WTC11 (cell line): ENCODE measurements at regions not wholly inside any gene's neighbourhood (a gene's known extent, or its start where the extent isn't known, plus 50 kb on each side); places are given as distances from the start of the nearest gene placed in this dataset.

ENCODE experiments used
- ATAC-seq: fragments of 200-7000 bp; cut with Tn5 transposase; 2 replicates; pipeline ENCODE4 v1.10.0; 2021; ENCODE audit warnings: mild to moderate bottlenecking, moderate library complexity
- CTCF ChIA-PET: fragments of 300-600 bp; sonication (Branson Sonifier 250); formaldehyde crosslinking; loops from one replicate; lab custom pipeline; 2021; ENCODE audit warnings: antibody characterized with exemption; lab: Charles Lee
- POLR2A ChIA-PET: fragments of 350-600 bp; sonication (Branson Sonifier 250); formaldehyde crosslinking; loops from one replicate; lab custom pipeline; 2021; ENCODE audit warnings: antibody characterized with exemption; lab: Charles Lee
- DNase-seq: peaks from one replicate; pipeline ENCODE4 v3.0.0; 2021; ENCODE audit warnings: low spot score
- H3K27ac Mint-ChIP-seq: 2 replicates; pipeline ENCODE4 v1.8.0; 2021; ENCODE audit warnings: mixed read lengths
- H3K27me3 Mint-ChIP-seq: 2 replicates; pipeline ENCODE4 v1.8.0; 2021; ENCODE audit warnings: low read depth, mild to moderate bottlenecking, moderate library complexity, mixed read lengths
- H3K36me3 Mint-ChIP-seq: 2 replicates; pipeline ENCODE4 v1.8.0; 2021; ENCODE audit warnings: mixed read lengths
- H3K4me1 Mint-ChIP-seq: 2 replicates; pipeline ENCODE4 v1.8.0; 2022; ENCODE audit warnings: mixed read lengths
- H3K4me3 Mint-ChIP-seq: 2 replicates; pipeline ENCODE4 v1.8.0; 2021; ENCODE audit warnings: mild to moderate bottlenecking, moderate library complexity, mixed read lengths
- H3K9me3 Mint-ChIP-seq: 2 replicates; pipeline ENCODE4 v1.8.0; 2021; ENCODE audit warnings: mixed read lengths
- GTF2I ChIP-seq: fragments of 250-450 bp; sonication (Bioruptor Pico); conservative IDR thresholded peaks from 2 replicates; pipeline ENCODE4 v1.4.0; 2021; ENCODE audit warnings: mild to moderate bottlenecking
- MYBL2 ChIP-seq: sonication (generic); formaldehyde crosslinking; IDR thresholded peaks from 2 replicates; pipeline ENCODE4 v1.8.1; 2023; ENCODE audit warnings: mild to moderate bottlenecking, moderate library complexity, missing genetic modification reagents
- NR3C1 ChIP-seq: sonication (generic); formaldehyde crosslinking; conservative IDR thresholded peaks from 2 replicates; pipeline ENCODE4 v1.8.1; 2023; ENCODE audit warnings: low read depth, mild to moderate bottlenecking, missing genetic modification reagents
- PRRX2 ChIP-seq: fragments of 250-450 bp; sonication (Bioruptor Pico); IDR thresholded peaks from 2 replicates; pipeline ENCODE4 v1.8.0; 2021; ENCODE audit warnings: mild to moderate bottlenecking
- RELA ChIP-seq: sonication (generic); formaldehyde crosslinking; IDR thresholded peaks from 2 replicates; pipeline ENCODE4 v1.8.1; 2022; ENCODE audit warnings: missing genetic modification reagents, mild to moderate bottlenecking, borderline replicate concordance
- TP53 ChIP-seq: sonication (generic); formaldehyde crosslinking; IDR thresholded peaks from 2 replicates; pipeline ENCODE4 v1.8.1; 2023; ENCODE audit warnings: mild to moderate bottlenecking, missing genetic modification reagents
- ZNF138 ChIP-seq: sonication (generic); formaldehyde crosslinking; conservative IDR thresholded peaks from 2 replicates; pipeline ENCODE4 v1.8.1; 2022; ENCODE audit warnings: mild to moderate bottlenecking, moderate library complexity, missing genetic modification reagents
- ZNF396 ChIP-seq: fragments of 250-450 bp; sonication (Bioruptor Pico); IDR thresholded peaks from 2 replicates; pipeline ENCODE4 v1.8.0; 2021; ENCODE audit warnings: mild to moderate bottlenecking, moderate library complexity, borderline replicate concordance
- ZNF416 ChIP-seq: fragments of 250-450 bp; sonication (Bioruptor Pico); IDR thresholded peaks from 2 replicates; pipeline ENCODE4 v1.9.0; 2021; ENCODE audit warnings: mild to moderate bottlenecking, inconsistent platforms
- ZNF423 ChIP-seq: fragments of 250-450 bp; sonication (Bioruptor Pico); IDR thresholded peaks from 2 replicates; pipeline ENCODE4 v2.1.2; 2022; ENCODE audit warnings: mild to moderate bottlenecking, moderate library complexity
- ZNF671 ChIP-seq: fragments of 250-450 bp; sonication (Bioruptor Pico); IDR thresholded peaks from 2 replicates; pipeline ENCODE4 v1.8.0; 2021; ENCODE audit warnings: mild to moderate bottlenecking
- TF ChIP-seq, protein P1 (sequence below): sonication (generic); formaldehyde crosslinking; IDR thresholded peaks from 2 replicates; pipeline ENCODE4 v1.8.1; 2022; ENCODE audit warnings: low read depth, missing genetic modification reagents, borderline replicate concordance
- TF ChIP-seq, protein P2 (sequence below): sonication (generic); formaldehyde crosslinking; IDR thresholded peaks from 2 replicates; pipeline ENCODE4 v1.8.1; 2022; ENCODE audit warnings: mild to moderate bottlenecking, moderate library complexity, missing genetic modification reagents
- TF ChIP-seq, protein P3 (sequence below): sonication (generic); formaldehyde crosslinking; conservative IDR thresholded peaks from 2 replicates; pipeline ENCODE4 v1.8.1; 2022; ENCODE audit warnings: mild to moderate bottlenecking, missing genetic modification reagents
- TF ChIP-seq, protein P4 (sequence below): fragments of 200-600 bp; IDR thresholded peaks from 2 replicates; pipeline ENCODE4 v1.8.0; 2022; ENCODE audit warnings: antibody characterized with exemption
- TF ChIP-seq, protein P5 (sequence below): sonication (generic); formaldehyde crosslinking; IDR thresholded peaks from 2 replicates; pipeline ENCODE4 v1.8.0; 2022; ENCODE audit warnings: mild to moderate bottlenecking, missing genetic modification reagents
- TF ChIP-seq, protein P6 (sequence below): sonication (generic); formaldehyde crosslinking; IDR thresholded peaks from 2 replicates; pipeline ENCODE4 v1.8.1; 2022; ENCODE audit warnings: missing genetic modification reagents, borderline replicate concordance
- TF ChIP-seq, protein P7 (sequence below): sonication (generic); formaldehyde crosslinking; IDR thresholded peaks from 2 replicates; pipeline ENCODE4 v1.8.1; 2022; ENCODE audit warnings: low read depth, mild to moderate bottlenecking, moderate library complexity, missing genetic modification reagents, borderline replicate concordance
- TF ChIP-seq, protein P8 (sequence below): sonication (generic); formaldehyde crosslinking; IDR thresholded peaks from 2 replicates; pipeline ENCODE4 v1.8.0; 2022; ENCODE audit warnings: mild to moderate bottlenecking, missing genetic modification reagents

DNA sequence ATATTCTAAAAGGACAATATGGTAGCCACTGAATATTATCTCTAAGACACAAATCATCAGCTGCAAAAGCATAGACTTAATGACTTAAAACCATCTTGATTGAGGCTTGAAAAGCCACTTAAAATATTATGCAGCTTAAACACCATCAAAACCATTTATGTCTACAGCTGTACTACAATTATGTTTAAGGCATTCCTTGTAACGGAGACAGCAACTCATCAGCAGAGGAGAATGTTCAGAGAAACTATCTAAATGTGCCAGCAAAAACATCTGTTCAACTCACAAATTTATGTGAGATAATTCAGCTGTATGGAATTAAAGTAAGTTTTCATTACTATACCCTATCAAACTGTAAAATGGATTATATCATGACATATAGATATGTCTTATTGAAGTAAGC lies 147.9 kb upstream of the CTSO start:
- DNase-seq (no peak), ATAC-seq (no peak)
- H3K4me1 Mint-ChIP-seq: peaks cover 5% of the 10 kb centered on the region
- H3K27me3 Mint-ChIP-seq: no peaks in the 10 kb centered on the region
- H3K9me3 Mint-ChIP-seq: no peaks in the 10 kb centered on the region
- no peak overlapping the region for H3K4me3 Mint-ChIP-seq
- no peak overlapping the region for H3K27ac Mint-ChIP-seq
- TF ChIP-seq, protein P1, sequence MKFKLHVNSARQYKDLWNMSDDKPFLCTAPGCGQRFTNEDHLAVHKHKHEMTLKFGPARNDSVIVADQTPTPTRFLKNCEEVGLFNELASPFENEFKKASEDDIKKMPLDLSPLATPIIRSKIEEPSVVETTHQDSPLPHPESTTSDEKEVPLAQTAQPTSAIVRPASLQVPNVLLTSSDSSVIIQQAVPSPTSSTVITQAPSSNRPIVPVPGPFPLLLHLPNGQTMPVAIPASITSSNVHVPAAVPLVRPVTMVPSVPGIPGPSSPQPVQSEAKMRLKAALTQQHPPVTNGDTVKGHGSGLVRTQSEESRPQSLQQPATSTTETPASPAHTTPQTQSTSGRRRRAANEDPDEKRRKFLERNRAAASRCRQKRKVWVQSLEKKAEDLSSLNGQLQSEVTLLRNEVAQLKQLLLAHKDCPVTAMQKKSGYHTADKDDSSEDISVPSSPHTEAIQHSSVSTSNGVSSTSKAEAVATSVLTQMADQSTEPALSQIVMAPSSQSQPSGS (CRISPR knock-in tag): no peak
- no peak for TF ChIP-seq PRRX2 (CRISPR knock-in tag)
- TF ChIP-seq ZNF423 (CRISPR knock-in tag): no peak
- TF ChIP-seq, protein P2, sequence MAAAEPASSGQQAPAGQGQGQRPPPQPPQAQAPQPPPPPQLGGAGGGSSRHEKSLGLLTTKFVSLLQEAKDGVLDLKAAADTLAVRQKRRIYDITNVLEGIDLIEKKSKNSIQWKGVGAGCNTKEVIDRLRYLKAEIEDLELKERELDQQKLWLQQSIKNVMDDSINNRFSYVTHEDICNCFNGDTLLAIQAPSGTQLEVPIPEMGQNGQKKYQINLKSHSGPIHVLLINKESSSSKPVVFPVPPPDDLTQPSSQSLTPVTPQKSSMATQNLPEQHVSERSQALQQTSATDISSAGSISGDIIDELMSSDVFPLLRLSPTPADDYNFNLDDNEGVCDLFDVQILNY (CRISPR knock-in tag): no peak
- TF ChIP-seq MYBL2 (CRISPR knock-in tag): no peak
- no peak for TF ChIP-seq ZNF671
- no peak for TF ChIP-seq RELA (CRISPR knock-in tag)
- TF ChIP-seq, protein P3, sequence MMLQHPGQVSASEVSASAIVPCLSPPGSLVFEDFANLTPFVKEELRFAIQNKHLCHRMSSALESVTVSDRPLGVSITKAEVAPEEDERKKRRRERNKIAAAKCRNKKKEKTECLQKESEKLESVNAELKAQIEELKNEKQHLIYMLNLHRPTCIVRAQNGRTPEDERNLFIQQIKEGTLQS (CRISPR knock-in tag): no peak
- no peak for TF ChIP-seq NR3C1 (CRISPR knock-in tag)
- TF ChIP-seq ZNF396 (CRISPR knock-in tag): no peak
- TF ChIP-seq, protein P4, sequence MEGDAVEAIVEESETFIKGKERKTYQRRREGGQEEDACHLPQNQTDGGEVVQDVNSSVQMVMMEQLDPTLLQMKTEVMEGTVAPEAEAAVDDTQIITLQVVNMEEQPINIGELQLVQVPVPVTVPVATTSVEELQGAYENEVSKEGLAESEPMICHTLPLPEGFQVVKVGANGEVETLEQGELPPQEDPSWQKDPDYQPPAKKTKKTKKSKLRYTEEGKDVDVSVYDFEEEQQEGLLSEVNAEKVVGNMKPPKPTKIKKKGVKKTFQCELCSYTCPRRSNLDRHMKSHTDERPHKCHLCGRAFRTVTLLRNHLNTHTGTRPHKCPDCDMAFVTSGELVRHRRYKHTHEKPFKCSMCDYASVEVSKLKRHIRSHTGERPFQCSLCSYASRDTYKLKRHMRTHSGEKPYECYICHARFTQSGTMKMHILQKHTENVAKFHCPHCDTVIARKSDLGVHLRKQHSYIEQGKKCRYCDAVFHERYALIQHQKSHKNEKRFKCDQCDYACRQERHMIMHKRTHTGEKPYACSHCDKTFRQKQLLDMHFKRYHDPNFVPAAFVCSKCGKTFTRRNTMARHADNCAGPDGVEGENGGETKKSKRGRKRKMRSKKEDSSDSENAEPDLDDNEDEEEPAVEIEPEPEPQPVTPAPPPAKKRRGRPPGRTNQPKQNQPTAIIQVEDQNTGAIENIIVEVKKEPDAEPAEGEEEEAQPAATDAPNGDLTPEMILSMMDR: no peak
- TF ChIP-seq, protein P5, sequence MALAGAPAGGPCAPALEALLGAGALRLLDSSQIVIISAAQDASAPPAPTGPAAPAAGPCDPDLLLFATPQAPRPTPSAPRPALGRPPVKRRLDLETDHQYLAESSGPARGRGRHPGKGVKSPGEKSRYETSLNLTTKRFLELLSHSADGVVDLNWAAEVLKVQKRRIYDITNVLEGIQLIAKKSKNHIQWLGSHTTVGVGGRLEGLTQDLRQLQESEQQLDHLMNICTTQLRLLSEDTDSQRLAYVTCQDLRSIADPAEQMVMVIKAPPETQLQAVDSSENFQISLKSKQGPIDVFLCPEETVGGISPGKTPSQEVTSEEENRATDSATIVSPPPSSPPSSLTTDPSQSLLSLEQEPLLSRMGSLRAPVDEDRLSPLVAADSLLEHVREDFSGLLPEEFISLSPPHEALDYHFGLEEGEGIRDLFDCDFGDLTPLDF: no peak
- TF ChIP-seq ZNF138: no peak
- TF ChIP-seq, protein P6, sequence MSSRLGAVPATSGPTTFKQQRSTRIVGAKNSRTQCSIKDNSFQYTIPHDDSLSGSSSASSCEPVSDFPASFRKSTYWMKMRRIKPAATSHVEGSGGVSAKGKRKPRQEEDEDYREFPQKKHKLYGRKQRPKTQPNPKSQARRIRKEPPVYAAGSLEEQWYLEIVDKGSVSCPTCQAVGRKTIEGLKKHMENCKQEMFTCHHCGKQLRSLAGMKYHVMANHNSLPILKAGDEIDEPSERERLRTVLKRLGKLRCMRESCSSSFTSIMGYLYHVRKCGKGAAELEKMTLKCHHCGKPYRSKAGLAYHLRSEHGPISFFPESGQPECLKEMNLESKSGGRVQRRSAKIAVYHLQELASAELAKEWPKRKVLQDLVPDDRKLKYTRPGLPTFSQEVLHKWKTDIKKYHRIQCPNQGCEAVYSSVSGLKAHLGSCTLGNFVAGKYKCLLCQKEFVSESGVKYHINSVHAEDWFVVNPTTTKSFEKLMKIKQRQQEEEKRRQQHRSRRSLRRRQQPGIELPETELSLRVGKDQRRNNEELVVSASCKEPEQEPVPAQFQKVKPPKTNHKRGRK (CRISPR knock-in tag): no peak
- TF ChIP-seq ZNF416 (CRISPR knock-in tag): no peak
- TF ChIP-seq TP53 (CRISPR knock-in tag): no peak
- TF ChIP-seq, protein P7, sequence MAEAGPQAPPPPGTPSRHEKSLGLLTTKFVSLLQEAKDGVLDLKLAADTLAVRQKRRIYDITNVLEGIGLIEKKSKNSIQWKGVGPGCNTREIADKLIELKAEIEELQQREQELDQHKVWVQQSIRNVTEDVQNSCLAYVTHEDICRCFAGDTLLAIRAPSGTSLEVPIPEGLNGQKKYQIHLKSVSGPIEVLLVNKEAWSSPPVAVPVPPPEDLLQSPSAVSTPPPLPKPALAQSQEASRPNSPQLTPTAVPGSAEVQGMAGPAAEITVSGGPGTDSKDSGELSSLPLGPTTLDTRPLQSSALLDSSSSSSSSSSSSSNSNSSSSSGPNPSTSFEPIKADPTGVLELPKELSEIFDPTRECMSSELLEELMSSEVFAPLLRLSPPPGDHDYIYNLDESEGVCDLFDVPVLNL (CRISPR knock-in tag): no peak
- no peak for TF ChIP-seq GTF2I (CRISPR knock-in tag)
- TF ChIP-seq, protein P8, sequence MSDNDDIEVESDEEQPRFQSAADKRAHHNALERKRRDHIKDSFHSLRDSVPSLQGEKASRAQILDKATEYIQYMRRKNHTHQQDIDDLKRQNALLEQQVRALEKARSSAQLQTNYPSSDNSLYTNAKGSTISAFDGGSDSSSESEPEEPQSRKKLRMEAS (CRISPR knock-in tag): no peak
- CTCF ChIA-PET: no interaction called here
- POLR2A ChIA-PET: no interaction called here
- H3K36me3 Mint-ChIP-seq: no peaks in the 10 kb centered on the region
